GM12801 (cell line): ENCODE measurements at regions not wholly inside any gene's neighbourhood (a gene's known extent, or its start where the extent isn't known, plus 50 kb on each side); places are given as distances from the start of the nearest gene placed in this dataset.

Experiments used
- CTCF ChIP-seq: IDR thresholded peaks from one replicate; pipeline ENCODE4 v1.5.1; 2011; ENCODE audit warnings: control low read depth; ENCODE audit not compliant: insufficient read length; ENCODE audit errors: extremely low read depth

- TF ChIP-seq CTCF = no peak
These were observed 840.2 kb upstream of the C9orf72 start for GRCh38 chr9:28413471-28413870.

DNA sequence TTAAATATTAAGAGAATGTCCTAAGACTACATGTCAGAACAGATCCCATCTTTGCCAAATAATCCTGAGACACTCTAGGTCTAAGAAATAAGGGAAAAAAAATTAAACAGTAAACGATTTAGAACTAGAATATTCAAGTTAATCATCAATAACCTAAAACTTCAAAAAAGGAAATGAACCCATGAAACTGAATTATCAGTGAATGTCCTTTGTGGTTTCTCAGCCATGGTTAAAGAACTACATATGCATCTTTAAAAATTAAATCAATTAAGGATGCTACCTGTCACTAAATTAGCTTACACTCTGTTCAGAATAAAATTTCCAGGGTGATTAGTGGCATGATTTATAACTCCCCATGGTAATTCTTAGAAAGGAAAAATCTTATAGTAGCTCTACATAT is 850.0 kb upstream of the C9orf72 start:
- TF ChIP-seq CTCF = no peak

DNA sequence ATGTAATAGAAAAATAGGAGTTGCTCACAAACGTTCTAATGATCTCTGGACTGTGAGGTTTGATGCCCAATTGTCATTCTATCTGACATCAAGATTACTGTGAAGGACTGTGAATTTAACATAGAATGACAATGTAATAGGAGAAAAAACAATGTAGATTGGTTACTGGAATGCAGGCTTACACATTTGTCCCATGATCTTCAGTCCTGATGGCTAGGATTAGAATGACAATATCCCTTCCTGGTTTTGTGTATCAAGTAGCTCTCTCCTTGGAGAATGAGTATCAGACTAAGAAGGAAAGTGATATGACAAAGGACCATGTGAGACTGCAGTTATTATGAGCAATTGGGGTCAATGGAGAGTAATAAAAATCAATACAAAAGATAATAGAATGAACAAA is 862.2 kb upstream of the C9orf72 start:
- TF ChIP-seq CTCF = no peak

- TF ChIP-seq CTCF = no peak
These were observed 866.4 kb upstream of the C9orf72 start for GRCh38 chr9:28439688-28440087.

DNA sequence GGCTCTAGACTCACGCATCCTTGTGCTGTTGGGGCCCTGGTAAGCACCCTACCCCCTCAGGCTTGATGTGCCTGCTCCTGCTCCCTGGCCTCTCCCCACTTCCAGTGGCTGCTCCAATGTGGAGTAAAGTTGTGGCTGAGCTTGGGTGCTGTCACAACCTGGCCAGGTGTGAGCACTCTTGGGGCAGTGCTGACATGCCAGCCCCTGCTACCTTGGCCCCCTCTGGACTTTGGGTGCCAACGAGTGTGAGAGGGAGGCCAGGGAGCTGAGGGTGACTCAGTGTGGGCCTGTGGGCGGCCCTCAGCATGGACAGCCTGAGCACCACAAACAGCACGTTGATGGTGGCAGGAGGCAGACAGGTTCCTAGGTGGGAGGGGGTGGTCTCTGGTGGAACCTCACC is 870.2 kb upstream of the C9orf72 start:
- TF ChIP-seq CTCF = no peak

DNA sequence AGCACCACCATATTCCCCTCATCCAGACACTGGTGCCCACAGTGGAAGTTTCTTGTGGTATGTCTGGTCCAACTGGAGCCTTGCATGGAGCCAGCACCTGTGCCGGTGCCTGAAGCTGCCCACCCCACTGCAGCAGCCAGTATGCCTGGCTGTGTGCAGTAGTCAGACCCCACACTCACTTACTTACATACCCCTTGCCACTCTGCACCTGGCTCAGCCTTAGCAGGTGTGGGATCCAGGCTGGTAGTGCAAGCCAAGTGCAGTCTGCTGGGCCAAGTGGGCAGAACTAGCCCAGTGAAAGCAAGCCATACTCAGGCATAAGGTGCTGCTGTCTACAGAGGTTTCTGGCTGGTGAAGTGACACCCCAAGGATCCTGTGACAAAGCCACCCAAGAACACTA is 871.4 kb upstream of the C9orf72 start:
- no peak for TF ChIP-seq CTCF

DNA sequence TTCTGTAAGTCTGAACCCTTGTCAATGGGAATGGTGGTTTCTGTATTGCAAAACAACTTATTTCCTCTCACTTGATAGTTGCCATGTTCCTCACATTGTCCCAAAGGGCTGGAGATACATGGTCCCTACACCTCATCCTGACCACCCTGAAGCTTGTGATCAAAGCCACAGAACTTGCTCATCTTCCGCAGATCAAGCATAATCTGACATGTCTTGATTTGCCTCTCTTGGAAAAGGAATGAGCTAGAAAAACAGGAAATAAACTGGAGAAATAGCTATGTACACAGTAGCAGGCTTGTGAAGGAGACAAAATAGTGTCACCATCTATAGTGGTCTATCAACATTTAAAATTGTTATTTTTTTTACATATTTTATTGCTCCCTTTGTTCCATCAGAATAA is 871.9 kb upstream of the C9orf72 start:
- TF ChIP-seq CTCF = no peak

DNA sequence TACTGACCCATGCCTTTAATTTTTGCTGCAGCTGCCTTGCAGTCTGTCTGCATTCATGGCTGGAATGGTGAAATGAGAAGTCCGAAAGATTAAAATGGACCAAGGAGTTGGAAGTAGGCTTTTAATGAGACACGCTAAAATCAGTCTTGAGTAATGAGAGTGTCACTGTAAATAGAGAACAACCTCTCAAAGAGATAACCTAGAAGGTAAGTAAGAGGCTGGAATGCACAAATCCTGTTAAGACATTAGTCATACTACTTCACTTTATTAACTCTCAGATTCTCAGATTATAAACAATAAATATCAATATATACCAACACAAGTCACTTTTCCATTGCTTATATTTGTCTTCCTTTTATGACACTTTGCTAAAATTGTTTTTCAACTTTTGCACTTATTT is 880.6 kb upstream of the C9orf72 start:
- no peak for TF ChIP-seq CTCF
